GM23248 (cell line): ENCODE measurements at regions not wholly inside any gene's neighbourhood (a gene's known extent, or its start where the extent isn't known, plus 50 kb on each side); places are given as distances from the start of the nearest gene placed in this dataset.

Experiments
- EZH2 ChIP-seq: fragments of 200-600 bp; sonication (generic); IDR thresholded peaks from 2 replicates; pipeline ENCODE4 v1.6.1; 2018; ENCODE audit warnings: antibody characterized with exemption, mild to moderate bottlenecking; ENCODE audit not compliant: insufficient read depth, poor library complexity, severe bottlenecking
- EZH2phosphoT487 ChIP-seq: fragments of 200-600 bp; sonication (generic); IDR thresholded peaks from 2 replicates; pipeline ENCODE4 v1.6.1; 2018; ENCODE audit warnings: antibody characterized with exemption, moderate library complexity, mild to moderate bottlenecking, low read depth; ENCODE audit not compliant: insufficient read depth

DNA sequence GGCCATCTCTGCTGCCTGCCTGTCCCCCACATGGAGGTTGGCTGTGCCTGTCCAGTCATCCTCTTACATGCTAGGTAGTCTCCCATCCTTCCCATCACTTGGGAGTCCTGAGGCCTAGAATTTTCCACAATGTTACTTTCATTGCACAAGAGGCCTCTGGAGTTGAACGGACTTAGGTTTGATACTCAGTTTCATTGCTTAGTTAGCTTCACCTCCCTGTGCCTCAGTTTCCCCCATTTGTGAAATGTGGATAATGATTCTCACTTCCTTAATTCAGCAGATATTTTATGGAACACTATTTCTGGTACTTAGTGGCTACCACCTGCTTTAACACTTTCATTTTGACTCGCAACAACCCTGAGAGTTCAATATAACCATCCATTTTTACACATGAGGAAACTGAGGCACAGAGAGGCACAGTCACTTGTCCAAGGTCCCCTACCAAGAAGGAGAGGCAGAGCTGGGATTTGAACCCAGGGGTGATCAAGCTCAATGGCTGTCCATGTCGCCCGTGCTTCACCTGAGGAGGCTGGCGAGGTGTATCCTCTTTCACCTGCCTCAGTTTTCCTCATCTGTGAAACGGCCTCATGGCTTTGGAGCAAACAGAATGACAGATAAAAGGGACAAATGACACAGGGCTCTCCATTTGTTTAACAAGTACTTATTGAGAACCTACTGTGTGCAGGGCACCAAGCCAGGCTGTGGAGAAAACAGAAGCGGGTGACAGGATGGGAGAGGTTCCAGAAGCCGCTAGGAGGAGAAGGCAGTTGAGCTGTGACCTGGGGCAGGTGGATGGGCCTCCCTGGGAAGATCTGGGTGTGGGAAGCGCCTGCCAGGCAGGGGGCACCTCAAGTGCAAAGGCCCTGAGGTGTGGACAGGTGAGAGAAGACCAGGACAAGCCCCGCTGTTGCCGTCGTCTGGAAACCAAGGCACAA lies 154.3 kb upstream of the PTPN1 start:
- TF ChIP-seq EZH2 (no peak), EZH2phosphoT487 (no peak)
